Duodenal mucosa (tissue), 2 donors: ENCODE measurements at regions not wholly inside any gene's neighbourhood (a gene's known extent, or its start where the extent isn't known, plus 50 kb on each side); places are given as distances from the start of the nearest gene placed in this dataset.

ENCODE experiments used
- H3K27ac ChIP-seq: one replicate; pipeline ENCODE4 v1.7.0; 2013; ENCODE audit warnings: low read depth, low read length
- H3K27me3 ChIP-seq, 2 donors: one replicate each; pipeline ENCODE4 v1.7.0; 2013; ENCODE audit warnings: low read length in 2 of 2, control low read depth in 1 of 2; ENCODE audit not compliant: insufficient read depth in 2 of 2, control insufficient read depth in 1 of 2
- H3K36me3 ChIP-seq, 2 donors: one replicate each; pipeline ENCODE4 v1.7.0; 2013; ENCODE audit warnings: low read length in 2 of 2, control low read depth in 1 of 2; ENCODE audit not compliant: insufficient read depth in 2 of 2, control insufficient read depth in 1 of 2
- H3K4me1 ChIP-seq, 2 donors: one replicate each; pipeline ENCODE4 v1.7.0; 2013; ENCODE audit warnings: low read length in 2 of 2, control low read depth in 1 of 2; ENCODE audit not compliant: insufficient read depth in 2 of 2, control insufficient read depth in 1 of 2
- H3K4me3 ChIP-seq, 2 donors: one replicate each; pipeline ENCODE4 v1.7.0; 2013; ENCODE audit warnings: low read length in 2 of 2, low read depth in 1 of 2
- H3K9ac ChIP-seq, 2 donors: one replicate each; pipeline ENCODE4 v1.7.0; 2013; ENCODE audit warnings: low read length in 2 of 2, low read depth in 1 of 2
- H3K9me3 ChIP-seq, 2 donors: one replicate each; pipeline ENCODE4 v1.7.0; 2013; ENCODE audit warnings: low read length in 2 of 2, control low read depth in 1 of 2; ENCODE audit not compliant: control insufficient read depth in 1 of 2

- Histone ChIP-seq H3K4me3 (no peak overlapping the region), H3K9me3 (peaks cover 5 to 20% of the 10 kb centered on the region in 2 donors), H3K4me1 (no peaks in the 10 kb centered on the region), H3K27ac (no peak overlapping the region), H3K27me3 (no peaks in the 10 kb centered on the region), H3K36me3 (no peaks in the 10 kb centered on the region), H3K9ac (no peak overlapping the region)
Observed at GRCh38 chr15:38154837-38155236, 97.8 kb upstream of the SPRED1 start.

DNA sequence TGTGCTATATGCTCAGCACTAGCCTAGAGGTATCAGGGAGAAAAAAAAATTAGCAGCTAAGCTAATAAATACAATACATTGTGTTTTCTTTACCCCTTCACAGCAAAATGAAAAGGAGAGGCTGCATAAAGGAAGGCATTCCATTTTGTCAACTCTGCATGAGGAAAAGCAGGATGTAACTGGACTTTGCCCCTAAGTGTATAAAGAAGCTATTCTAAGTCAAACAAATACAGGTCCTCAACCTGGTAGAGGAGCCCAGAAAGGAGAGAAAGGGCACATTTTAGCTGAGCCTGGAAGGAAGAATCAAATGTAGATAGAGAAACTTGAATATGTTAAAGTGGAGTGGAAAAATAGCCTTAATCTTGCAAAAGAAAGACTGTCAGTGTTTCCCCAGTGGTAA lies 89.0 kb upstream of the SPRED1 start:
- no peaks in the 10 kb centered on the region for H3K36me3 ChIP-seq
- H3K9me3 ChIP-seq, result no peaks in the 10 kb centered on the region
- no peak overlapping the region for H3K4me3 ChIP-seq
- no peak overlapping the region for H3K27ac ChIP-seq
- H3K27me3 ChIP-seq, result no peaks in the 10 kb centered on the region
- no peak overlapping the region for H3K9ac ChIP-seq
- H3K4me1 ChIP-seq, result peaks cover 0 to 7% of the 10 kb centered on the region in 2 donors

GRCh38 chr15:38164061-38164460 lies 88.6 kb upstream of the SPRED1 start:
- Histone ChIP-seq H3K4me3 (no peak overlapping the region), H3K9ac (no peak overlapping the region), H3K36me3 (no peaks in the 10 kb centered on the region), H3K9me3 (no peaks in the 10 kb centered on the region), H3K4me1 (peaks cover 0 to 7% of the 10 kb centered on the region in 2 donors), H3K27ac (no peak overlapping the region), H3K27me3 (no peaks in the 10 kb centered on the region)

GRCh38 chr15:38164507-38164906 lies 88.1 kb upstream of the SPRED1 start:
- Histone ChIP-seq H3K9ac (no peak overlapping the region), H3K27me3 (no peaks in the 10 kb centered on the region), H3K4me1 (peaks cover 0 to 7% of the 10 kb centered on the region in 2 donors), H3K36me3 (no peaks in the 10 kb centered on the region), H3K9me3 (no peaks in the 10 kb centered on the region), H3K27ac (no peak overlapping the region), H3K4me3 (no peak overlapping the region)

DNA sequence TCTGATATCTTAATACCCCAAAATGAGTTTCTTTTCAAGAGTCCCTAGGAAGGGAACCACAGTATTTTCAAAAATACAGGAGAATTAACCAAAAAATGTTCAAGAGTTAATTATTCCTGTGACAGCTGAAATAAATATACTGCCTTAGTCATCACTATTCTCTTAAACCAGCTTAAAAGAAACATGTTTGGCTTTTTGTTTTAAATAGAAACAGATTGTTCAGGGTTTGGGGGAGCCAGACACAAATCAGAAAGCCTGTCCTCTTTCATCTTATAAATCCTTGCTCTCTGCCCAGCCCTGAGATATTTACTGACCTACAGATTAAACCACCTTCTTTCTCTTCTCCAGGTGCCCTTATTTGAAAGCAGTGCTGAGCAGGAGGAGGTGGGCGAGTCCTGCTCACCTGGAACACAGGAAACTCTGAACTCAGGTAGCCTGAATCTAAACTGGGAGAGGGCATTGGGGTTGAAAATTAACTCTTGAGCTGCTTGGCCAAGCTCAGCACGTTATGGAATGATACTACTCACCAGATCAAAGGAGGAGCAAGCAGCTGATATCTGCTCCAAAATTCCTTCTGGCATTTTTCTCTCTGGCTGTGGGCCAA lies 84.1 kb upstream of the SPRED1 start:
- H3K27me3 ChIP-seq, result no peaks in the 10 kb centered on the region
- no peak overlapping the region for H3K4me3 ChIP-seq
- no peaks in the 10 kb centered on the region for H3K36me3 ChIP-seq
- no peaks in the 10 kb centered on the region for H3K9me3 ChIP-seq
- H3K27ac ChIP-seq, result no peak overlapping the region
- no peak overlapping the region for H3K9ac ChIP-seq
- peaks cover 0 to 4% of the 10 kb centered on the region in 2 donors for H3K4me1 ChIP-seq

GRCh38 chr15:38171973-38172372 lies 80.7 kb upstream of the SPRED1 start:
- Histone ChIP-seq H3K4me1 (no peaks in the 10 kb centered on the region), H3K27ac (no peak overlapping the region), H3K4me3 (no peak overlapping the region), H3K27me3 (no peaks in the 10 kb centered on the region), H3K9me3 (no peaks in the 10 kb centered on the region), H3K9ac (no peak overlapping the region), H3K36me3 (no peaks in the 10 kb centered on the region)

- Histone ChIP-seq H3K27me3 (no peaks in the 10 kb centered on the region), H3K9ac (no peak overlapping the region), H3K27ac (no peak overlapping the region), H3K4me1 (no peaks in the 10 kb centered on the region), H3K9me3 (no peaks in the 10 kb centered on the region), H3K36me3 (no peaks in the 10 kb centered on the region), H3K4me3 (no peak overlapping the region)
Observed at GRCh38 chr15:38174691-38175090, 77.9 kb upstream of the SPRED1 start.

- Histone ChIP-seq H3K9me3 (no peaks in the 10 kb centered on the region), H3K27ac (no peak overlapping the region), H3K4me3 (no peak overlapping the region), H3K9ac (no peak overlapping the region), H3K4me1 (no peaks in the 10 kb centered on the region), H3K27me3 (peaks cover 0 to under 1% of the 10 kb centered on the region in 2 donors), H3K36me3 (no peaks in the 10 kb centered on the region)
Observed at GRCh38 chr15:38176155-38176554, 76.5 kb upstream of the SPRED1 start.

DNA sequence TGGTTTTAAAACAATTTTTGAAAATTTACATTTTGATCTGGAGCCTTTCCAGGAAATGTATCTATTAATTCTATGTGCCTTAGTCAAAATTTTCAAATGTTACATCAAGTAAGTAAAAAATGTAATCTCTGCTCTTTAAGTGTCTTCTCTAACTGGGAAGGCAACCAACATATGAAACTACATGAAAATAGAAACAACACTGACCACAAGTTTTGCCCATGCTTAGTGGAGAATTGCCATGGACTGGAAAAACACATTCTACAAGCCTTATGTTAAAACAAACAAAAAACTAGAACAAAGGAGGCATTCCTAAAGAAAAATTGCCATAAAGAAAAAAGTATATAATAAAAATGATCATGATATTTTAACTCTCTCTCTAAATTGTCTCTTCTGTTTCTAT lies 75.9 kb upstream of the SPRED1 start:
- no peaks in the 10 kb centered on the region for H3K4me1 ChIP-seq
- H3K36me3 ChIP-seq, result no peaks in the 10 kb centered on the region
- no peaks in the 10 kb centered on the region for H3K9me3 ChIP-seq
- H3K27me3 ChIP-seq, result peaks cover 0 to 2% of the 10 kb centered on the region in 2 donors
- H3K4me3 ChIP-seq, result no peak overlapping the region
- H3K9ac ChIP-seq, result no peak overlapping the region
- H3K27ac ChIP-seq, result no peak overlapping the region

DNA sequence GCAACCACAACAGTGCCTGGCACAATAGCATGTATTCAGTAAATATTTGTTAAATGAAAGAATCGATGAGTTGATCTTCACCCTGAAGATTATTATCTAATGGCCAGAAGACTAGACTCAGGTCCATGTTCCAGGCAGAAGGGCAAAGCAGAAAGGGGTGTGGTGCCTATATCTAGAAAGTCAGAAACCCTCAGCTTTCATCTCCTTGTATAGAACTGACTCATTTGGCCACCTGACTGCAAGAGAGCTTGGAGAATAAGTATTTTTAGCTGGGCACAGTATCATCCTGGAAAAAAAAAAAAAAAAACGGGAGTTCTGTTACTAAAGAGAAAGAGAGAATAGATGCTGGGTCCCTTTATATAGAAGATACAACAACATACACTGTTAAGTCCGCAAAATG lies 69.7 kb upstream of the SPRED1 start:
- no peaks in the 10 kb centered on the region for H3K4me1 ChIP-seq
- H3K4me3 ChIP-seq, result no peak overlapping the region
- peaks cover 0 to 2% of the 10 kb centered on the region in 2 donors for H3K27me3 ChIP-seq

GRCh38 chr15:38186507-38186906 lies 66.1 kb upstream of the SPRED1 start:
- Histone ChIP-seq H3K27ac (no peak overlapping the region), H3K4me3 (no peak overlapping the region), H3K4me1 (no peaks in the 10 kb centered on the region), H3K27me3 (no peaks in the 10 kb centered on the region), H3K36me3 (no peaks in the 10 kb centered on the region), H3K9ac (no peak overlapping the region), H3K9me3 (no peaks in the 10 kb centered on the region)

More for the DNA sequence above, 69.7 kb upstream of the SPRED1 start:
- H3K36me3 ChIP-seq, result no peaks in the 10 kb centered on the region
- H3K9me3 ChIP-seq, result no peaks in the 10 kb centered on the region
- H3K27ac ChIP-seq, result no peak overlapping the region
- H3K9ac ChIP-seq, result no peak overlapping the region
